NCI-H748 (cell line): ENCODE measurements at regions not wholly inside any gene's neighbourhood (a gene's known extent, or its start where the extent isn't known, plus 50 kb on each side); places are given as distances from the start of the nearest gene placed in this dataset.
"Not testable (repeated sequence)": the region's sequence is repeated elsewhere in the genome, so short reads cannot be mapped to it uniquely, and the experiment has no call there.

Source experiments
- DNase-seq: peaks from one replicate; lab custom pipeline; 2025; ENCODE audit not compliant: unreplicated experiment; lab: John Stamatoyannopoulos, UW

GRCh38 chr16:22651111-22651817, 140.6 kb downstream of the NPIPB5 start:
- not testable (repeated sequence) for DNase-seq

- DNase-seq: no peak
Measured at GRCh38 chr16:22652463-22652845, 141.8 kb downstream of the NPIPB5 start.

- DNase-seq: no peak
Measured at GRCh38 chr16:22653876-22654275, 143.2 kb downstream of the NPIPB5 start.

GRCh38 chr16:22656573-22656972, 145.9 kb downstream of the NPIPB5 start:
- DNase-seq: not testable (repeated sequence)

- no peak for DNase-seq
Measured at GRCh38 chr16:22659933-22660332, 149.2 kb downstream of the NPIPB5 start.

GRCh38 chr16:22660441-22661160, 149.9 kb downstream of the NPIPB5 start:
- no peak for DNase-seq

GRCh38 chr16:22661161-22661647, 150.5 kb downstream of the NPIPB5 start:
- DNase-seq: no peak

GRCh38 chr16:22662958-22663357, 151.0 kb upstream of the HS3ST2 start:
- not testable (repeated sequence) for DNase-seq

- DNase-seq: no peak
Measured at GRCh38 chr16:22663389-22664064, 150.4 kb upstream of the HS3ST2 start.

GRCh38 chr16:22664132-22664531, 149.8 kb upstream of the HS3ST2 start:
- no peak for DNase-seq

- DNase-seq: no peak
Measured at GRCh38 chr16:22664561-22664997, 149.4 kb upstream of the HS3ST2 start.

- DNase-seq: no peak
Measured at GRCh38 chr16:22665048-22665797, 148.7 kb upstream of the HS3ST2 start.

GRCh38 chr16:22665803-22666202, 148.2 kb upstream of the HS3ST2 start:
- no peak for DNase-seq

GRCh38 chr16:22668318-22668717, 145.6 kb upstream of the HS3ST2 start:
- no peak for DNase-seq

GRCh38 chr16:22670044-22670536, 143.9 kb upstream of the HS3ST2 start:
- DNase-seq: no peak

GRCh38 chr16:22670551-22671041, 143.4 kb upstream of the HS3ST2 start:
- no peak for DNase-seq

- DNase-seq: no peak
Measured at GRCh38 chr16:22671301-22672076, 142.5 kb upstream of the HS3ST2 start.

GRCh38 chr16:22672830-22673210, 141.1 kb upstream of the HS3ST2 start:
- DNase-seq: no peak

GRCh38 chr16:22673421-22673831, 140.5 kb upstream of the HS3ST2 start:
- DNase-seq: no peak

GRCh38 chr16:22674832-22675191, 139.2 kb upstream of the HS3ST2 start:
- DNase-seq: no peak
